Activated T-cell treated with anti-CD3 and anti-CD28 coated beads for 4 hours (primary cell): ENCODE measurements at regions not wholly inside any gene's neighbourhood (a gene's known extent, or its start where the extent isn't known, plus 50 kb on each side); places are given as distances from the start of the nearest gene placed in this dataset.

Experiments used
- DNase-seq: peaks from one replicate; pipeline ENCODE4 v3.0.0-alpha.2; 2020

GRCh38 chr20:60816901-60817300 lies 435.2 kb upstream of the CDH4 start:
- no peak for DNase-seq

GRCh38 chr20:60817891-60818290 lies 434.2 kb upstream of the CDH4 start:
- no peak for DNase-seq

- DNase-seq, result no peak
These were observed 432.6 kb upstream of the CDH4 start for GRCh38 chr20:60819511-60819910.

GRCh38 chr20:60820149-60820548 lies 431.9 kb upstream of the CDH4 start:
- DNase-seq, result no peak

- DNase-seq, result no peak
These were observed 431.1 kb upstream of the CDH4 start for GRCh38 chr20:60820918-60821317.

- no peak for DNase-seq
These were observed 429.1 kb upstream of the CDH4 start for GRCh38 chr20:60822699-60823607.

- no peak for DNase-seq
These were observed 416.2 kb upstream of the CDH4 start for GRCh38 chr20:60835876-60836275.

- no peak for DNase-seq
These were observed 414.8 kb upstream of the CDH4 start for GRCh38 chr20:60837173-60837770.

GRCh38 chr20:60838297-60838696 lies 413.8 kb upstream of the CDH4 start:
- DNase-seq, result no peak

- DNase-seq, result no peak
These were observed 411.1 kb upstream of the CDH4 start for GRCh38 chr20:60840971-60841370.

GRCh38 chr20:60845146-60845545 lies 406.9 kb upstream of the CDH4 start:
- no peak for DNase-seq

GRCh38 chr20:60851826-60852704 lies 400.0 kb upstream of the CDH4 start:
- no peak for DNase-seq

- no peak for DNase-seq
These were observed 394.4 kb upstream of the CDH4 start for GRCh38 chr20:60857708-60858107.

- no peak for DNase-seq
These were observed 389.5 kb upstream of the CDH4 start for GRCh38 chr20:60862601-60863000.

- DNase-seq, result no peak
These were observed 388.5 kb upstream of the CDH4 start for GRCh38 chr20:60863548-60863947.

- no peak for DNase-seq
These were observed 384.5 kb upstream of the CDH4 start for GRCh38 chr20:60867589-60867988.

- DNase-seq, result no peak
These were observed 383.7 kb upstream of the CDH4 start for GRCh38 chr20:60868316-60868891.

- DNase-seq, result no peak
These were observed 383.0 kb upstream of the CDH4 start for GRCh38 chr20:60869087-60869486.

- DNase-seq, result no peak
These were observed 382.4 kb upstream of the CDH4 start for GRCh38 chr20:60869625-60870024.

GRCh38 chr20:60870040-60870439 lies 382.0 kb upstream of the CDH4 start:
- DNase-seq, result no peak

- DNase-seq, result no peak
These were observed 379.8 kb upstream of the CDH4 start for GRCh38 chr20:60872224-60872623.

- DNase-seq, result no peak
These were observed 374.8 kb upstream of the CDH4 start for GRCh38 chr20:60877071-60877857.
